GM18909 (cell line): ENCODE measurements at regions not wholly inside any gene's neighbourhood (a gene's known extent, or its start where the extent isn't known, plus 50 kb on each side); places are given as distances from the start of the nearest gene placed in this dataset.

Source experiments
- ATAC-seq: cut with Tn5 transposase; IDR thresholded peaks from one replicate; pipeline ENCODE4 v1.9.1; 2021; ENCODE audit warnings: mild to moderate bottlenecking; ENCODE audit not compliant: unreplicated experiment, poor library complexity

DNA sequence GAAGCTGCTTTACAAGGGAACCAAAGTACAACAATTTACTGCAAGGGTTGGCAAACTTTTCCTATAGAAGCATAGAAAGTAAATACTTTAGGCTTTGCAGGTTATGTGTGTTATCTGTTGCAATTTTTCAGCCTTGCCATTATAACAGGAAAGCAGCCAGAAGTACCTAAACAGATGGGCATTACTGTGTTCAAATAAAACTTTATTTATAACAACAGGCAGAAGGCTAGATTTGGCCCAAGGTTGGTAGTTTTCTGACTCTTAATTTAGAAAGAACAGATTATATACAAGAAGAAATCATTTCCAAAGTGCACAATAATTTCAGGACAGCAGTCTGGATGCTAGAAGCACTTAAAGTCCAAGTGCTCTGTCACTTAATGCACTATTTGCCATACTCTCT lies 307.1 kb downstream of the ANKRD7 start:
- ATAC-seq, result no peak

DNA sequence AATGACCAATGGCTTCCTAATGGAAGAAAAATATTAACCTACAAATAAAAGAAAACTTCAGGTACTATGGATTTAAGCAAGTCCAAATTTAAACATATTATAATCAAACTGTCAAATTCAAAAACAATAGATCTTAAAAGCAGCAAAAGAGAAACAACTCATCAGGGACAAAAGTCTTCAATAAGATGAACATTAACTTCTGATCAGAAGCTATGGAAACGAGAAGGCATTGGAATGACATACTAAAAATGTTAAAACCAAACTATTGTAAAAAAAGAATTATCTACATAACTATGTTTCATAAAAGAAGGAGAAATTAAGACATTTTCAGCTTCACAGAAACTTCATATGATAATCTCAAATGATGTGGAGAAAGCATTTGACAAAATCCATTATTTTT lies 334.7 kb downstream of the ANKRD7 start:
- ATAC-seq, result no peak

DNA sequence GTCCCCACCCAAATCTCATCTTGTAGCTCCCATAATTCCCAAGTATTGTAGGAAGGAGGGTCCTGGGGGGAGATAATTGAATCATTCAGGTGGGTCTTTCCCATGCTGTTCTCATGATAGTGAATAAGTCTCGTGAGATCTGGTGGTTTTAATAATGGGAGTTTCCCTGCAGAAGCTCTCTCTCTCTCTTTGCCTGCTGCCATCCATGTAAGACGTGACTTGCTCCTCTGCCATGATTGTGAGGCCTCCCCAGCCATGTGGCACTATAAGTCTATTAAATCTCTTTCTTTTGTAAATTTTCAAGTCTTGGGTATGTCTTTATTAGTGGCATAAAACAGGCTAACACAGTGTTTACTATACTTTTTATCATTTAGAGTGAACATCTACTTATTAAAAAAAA lies 338.8 kb downstream of the ANKRD7 start:
- no peak for ATAC-seq

DNA sequence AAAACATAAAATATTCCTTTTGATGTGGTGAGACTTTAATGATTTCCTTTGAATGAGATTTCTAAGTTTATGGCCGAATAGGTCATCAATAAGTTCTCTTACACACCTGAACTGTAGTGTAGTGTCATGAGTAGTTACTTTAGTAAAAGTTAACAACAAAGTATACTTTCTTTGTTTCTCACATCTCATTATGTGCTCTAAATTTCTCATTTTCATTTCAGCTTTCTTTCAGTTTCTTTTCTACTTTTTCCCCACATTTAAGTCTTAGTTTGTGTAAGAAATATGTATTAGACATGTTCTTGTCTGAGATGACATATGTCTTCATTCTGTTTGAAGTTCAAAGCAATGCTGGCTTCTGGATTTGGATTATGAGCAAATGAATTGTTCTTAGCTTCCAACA lies 348.1 kb downstream of the ANKRD7 start:
- no peak for ATAC-seq

DNA sequence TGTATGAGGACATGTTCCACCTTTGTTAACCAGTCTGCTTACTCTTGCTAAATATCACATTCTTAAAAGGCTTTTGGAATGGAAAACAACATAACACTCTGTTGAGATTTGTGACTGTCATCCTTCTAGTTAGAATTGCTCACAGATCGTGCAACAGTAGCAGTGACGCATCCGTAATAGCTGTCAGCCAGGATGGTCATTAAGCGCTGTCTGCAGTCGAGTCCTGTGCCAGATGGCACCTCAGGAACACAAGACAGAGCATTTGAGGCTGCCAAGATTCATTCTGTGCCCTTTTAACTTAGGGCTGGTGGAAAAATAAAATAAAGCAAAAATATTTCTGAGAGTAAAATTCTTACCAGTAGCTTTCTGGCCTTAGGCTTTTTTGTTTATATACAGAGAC lies 348.6 kb downstream of the ANKRD7 start:
- no peak for ATAC-seq

DNA sequence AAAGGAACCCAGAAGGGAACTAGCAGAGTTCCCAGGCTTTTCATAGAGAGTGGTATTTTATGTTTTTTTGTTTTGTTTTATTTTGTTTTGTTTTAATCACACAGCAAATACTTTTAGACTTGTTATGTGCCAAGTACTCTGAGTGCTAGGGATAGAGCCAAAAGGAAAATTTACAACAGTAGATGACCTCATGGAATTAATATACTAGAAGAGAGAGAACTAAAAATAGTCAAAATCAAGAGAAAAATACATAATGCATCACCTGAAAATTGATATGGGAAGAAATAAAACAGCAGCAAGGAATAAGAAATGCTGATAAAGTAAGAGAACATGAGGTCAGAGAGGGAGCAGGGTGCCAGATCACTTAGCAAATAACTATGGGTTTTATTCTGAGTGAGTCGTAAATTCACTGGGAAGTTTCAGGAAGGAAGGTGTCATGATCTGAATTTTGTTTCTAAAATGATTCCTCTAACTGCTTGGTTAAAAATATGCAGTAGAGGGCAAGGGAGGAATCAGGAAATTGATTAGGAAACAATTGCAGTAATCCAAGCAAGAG lies 351.0 kb downstream of the ANKRD7 start:
- no peak for ATAC-seq

DNA sequence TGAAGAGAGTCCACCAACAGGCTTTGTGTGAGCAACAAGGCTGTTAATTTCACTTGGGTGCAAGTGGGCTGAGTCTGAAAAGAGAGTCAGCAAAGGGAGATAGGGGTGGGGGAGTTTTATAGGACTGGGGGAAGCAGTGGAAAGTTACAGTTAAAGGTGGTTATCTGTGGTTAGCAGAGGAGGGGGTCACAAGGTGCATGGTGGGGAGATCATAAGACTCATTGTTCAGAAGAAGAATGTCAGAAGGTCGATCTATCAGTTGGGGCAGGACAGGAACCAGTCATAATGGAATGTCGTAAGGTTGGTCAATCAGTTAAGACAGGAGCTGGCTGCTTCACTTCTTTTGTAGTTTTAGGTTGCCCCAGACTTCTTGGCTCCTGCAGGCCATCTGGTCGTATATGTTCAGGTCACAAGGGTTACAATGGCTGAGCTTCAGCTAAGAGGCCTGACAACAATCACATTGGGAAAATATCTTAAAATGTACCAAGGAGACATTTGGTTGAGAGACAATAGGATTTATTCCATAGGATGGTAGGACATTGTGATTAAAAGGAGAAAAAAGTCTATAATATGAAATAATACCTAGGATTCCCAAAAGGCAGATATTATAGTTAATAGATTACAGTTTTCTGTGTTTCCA lies 356.4 kb downstream of the ANKRD7 start:
- no peak for ATAC-seq

DNA sequence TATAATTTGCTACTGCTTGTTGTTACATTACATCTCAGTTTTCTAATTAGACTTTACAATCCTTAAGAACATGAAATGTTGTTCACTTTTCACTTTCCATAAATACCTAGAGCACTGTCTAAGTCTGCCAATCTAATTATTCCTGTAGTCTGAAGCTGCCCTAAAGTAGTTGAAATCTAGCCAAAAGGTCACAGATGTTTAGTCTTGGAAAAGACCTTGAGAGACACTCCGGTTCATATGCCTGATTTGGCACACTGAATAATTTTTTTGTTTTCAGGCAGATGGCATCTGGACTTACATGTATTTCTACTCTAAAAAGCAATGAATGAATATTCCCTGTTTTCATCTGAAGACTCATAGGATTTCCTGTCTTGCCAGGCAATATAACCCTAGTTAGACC lies 359.1 kb downstream of the ANKRD7 start:
- ATAC-seq, result no peak

DNA sequence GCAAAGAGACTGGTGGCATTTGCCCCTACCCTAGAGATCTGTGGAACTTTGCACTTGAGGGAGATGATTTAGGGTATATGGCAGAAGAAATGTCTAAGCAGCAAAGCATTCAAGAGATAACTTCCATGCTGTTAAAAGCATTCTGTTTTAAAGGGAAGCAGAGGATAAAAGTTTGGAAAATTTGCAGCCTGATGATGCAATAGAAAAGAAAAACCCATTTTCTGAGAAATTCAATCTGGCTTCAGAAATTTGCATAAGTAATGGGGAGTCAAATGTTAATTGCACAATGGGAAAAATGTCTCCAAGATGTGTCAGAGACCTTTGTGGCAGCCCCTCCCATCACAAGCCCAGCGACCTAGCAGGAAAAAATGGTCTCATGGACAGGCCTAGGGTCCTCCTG lies 361.7 kb downstream of the ANKRD7 start:
- ATAC-seq, result no peak

DNA sequence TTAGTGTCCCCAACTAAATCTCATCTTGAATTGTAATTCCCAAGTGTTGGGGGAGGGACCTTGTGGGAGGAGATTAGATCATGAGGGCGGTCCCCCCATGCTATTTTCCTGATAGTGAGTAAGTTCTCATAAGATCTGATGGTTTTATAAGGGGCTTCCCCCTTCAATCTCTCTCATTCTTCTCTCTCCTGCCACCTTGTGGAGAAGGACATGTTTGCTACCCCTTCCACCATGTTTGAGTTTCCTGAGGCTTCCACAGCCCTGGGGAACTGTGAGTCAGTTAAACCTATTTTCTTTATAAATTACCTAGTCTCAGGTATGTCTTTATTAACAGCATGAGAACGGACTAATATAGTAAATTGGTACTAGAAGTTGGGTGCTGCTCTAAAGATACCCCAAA lies 365.6 kb downstream of the ANKRD7 start:
- peak; percentile 89 for ATAC-seq

DNA sequence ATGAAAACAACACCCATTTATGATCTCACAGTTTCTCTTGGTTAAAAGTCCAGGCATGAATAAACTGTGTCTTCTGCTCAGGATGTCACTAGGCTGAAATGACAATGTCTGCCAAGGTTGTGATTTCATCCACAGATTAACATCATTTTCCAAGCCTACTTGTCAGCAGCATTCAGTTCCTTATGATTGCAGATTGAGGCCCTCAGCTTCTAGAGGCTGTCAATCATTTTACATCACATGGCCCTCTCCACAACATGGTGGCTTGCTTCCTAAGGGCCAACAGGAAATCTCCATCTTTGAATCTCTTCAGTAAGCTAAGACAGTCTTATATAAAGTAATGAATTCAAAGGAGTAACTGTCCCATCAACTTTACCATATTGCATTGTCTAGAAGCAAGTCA lies 377.6 kb downstream of the ANKRD7 start:
- ATAC-seq, result no peak

DNA sequence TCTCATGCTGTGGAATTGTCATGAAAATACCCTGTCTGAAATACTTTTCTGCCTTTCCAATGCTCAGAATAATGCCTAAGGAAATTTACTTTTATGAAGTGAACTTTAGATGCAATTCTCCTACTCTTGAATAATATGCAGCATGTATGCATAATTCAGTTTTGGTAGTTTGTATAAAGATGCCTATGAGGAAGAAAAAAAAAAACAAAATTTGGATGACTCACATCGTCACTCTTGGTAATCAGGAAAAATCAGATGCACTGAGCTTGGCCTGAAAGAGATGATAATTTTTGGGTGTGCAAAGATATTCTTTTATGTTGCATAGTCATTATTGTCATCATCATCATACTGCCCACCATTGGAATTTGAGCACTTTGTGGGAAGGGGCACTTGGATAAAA lies 382.1 kb downstream of the ANKRD7 start:
- no peak for ATAC-seq

DNA sequence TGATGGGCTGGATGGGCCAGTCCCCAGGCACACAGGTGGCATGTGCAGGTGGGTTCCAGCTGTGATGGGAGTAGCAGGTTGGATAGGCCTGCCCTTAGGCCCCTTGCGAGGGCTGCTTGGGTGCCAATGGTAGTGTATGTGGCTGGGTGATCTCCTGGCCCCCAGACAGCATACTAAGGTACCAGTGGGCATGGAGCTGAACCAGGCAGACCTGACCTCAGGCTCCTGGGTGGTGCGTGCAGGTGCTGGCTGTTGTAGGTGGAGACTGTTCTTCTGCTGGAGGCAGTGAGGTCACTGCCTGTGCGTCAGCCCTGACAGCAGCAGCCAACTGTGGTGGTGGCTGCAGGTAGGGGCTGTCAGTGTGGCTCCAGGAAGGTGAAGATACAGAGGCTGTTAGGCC lies 384.7 kb downstream of the ANKRD7 start:
- ATAC-seq, result no peak

DNA sequence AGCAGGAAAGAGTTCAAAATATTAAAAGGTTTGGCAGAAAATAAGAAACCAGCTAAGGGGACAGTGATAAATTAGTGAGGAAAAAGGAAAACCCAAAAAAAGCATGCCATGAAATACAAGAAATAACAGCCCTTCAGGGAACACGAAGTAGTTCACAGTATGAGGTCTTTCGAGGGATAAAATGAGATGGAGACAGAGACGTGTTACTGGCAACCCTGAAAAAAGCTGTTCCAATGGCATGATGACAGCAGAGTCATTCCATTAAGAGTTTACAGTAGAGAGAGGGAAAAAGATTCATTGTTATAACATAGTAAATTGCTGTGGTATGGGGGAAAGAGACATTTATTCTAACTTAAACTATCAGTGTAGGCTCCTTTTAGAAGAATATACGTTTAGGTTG lies 391.2 kb downstream of the ANKRD7 start:
- ATAC-seq, result no peak

DNA sequence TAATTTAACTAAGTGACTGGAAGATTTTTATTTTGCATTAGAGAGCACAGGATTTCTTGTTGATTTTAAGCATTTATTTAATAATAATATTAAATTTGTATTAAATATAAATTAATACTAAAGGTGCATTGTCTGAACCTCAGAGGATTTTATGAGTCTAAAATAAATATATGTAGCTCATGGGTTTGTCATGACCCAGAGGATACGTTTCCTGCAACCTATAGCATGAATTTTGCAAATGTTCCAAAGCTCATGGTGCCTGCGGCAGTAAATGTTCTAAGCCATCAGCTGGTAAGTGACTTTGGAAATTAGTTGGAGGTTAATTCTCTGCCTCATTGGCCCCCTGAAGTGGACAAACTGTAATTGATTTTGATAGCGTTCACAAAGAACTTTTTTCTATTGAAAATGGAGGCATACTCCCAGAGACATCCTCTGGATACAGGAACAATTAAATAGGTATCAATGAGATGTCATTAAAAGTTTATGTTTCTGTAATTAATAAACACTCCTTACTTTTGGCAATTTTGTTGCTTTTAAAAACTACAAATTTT lies 397.4 kb downstream of the ANKRD7 start:
- ATAC-seq, result no peak

DNA sequence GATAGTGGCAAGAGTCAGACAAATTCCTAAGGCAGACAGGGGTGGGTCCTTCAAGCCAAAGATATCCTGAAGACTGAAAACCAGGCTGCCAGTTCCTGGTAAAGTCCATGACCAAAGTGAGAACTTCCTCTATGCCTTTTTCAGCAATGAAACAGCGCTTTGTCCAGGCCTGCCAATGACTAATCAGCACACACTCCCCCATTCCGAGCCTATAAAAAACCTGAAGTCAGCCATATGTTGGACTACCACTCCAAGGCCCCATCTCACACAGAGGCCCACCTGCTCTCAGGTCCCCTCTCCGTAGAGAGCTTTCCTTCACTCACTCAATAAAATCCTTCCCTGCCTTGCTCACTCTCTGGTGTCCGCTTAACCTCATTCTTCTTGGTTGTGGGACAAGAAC lies 402.2 kb downstream of the ANKRD7 start:
- no peak for ATAC-seq

DNA sequence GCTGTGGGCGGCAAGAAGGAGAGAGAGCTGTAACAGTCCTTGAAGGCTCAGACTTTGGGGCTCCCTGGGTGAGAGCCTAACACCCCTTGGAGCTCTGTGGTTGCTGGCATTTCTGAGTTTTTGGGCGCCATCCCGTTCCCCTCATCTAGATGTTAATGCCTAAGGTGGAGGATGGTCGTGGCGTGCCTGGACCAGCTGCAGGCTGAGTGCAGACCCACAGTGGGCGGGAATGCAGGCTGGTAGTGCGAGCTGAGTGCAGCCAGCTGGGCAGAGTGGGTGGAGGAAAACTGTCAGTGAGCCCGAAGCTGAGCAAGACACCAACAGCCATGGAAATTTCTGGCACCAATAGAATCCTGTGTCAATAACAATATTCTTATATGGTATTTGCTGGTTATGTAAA lies 403.0 kb downstream of the ANKRD7 start:
- no peak for ATAC-seq

DNA sequence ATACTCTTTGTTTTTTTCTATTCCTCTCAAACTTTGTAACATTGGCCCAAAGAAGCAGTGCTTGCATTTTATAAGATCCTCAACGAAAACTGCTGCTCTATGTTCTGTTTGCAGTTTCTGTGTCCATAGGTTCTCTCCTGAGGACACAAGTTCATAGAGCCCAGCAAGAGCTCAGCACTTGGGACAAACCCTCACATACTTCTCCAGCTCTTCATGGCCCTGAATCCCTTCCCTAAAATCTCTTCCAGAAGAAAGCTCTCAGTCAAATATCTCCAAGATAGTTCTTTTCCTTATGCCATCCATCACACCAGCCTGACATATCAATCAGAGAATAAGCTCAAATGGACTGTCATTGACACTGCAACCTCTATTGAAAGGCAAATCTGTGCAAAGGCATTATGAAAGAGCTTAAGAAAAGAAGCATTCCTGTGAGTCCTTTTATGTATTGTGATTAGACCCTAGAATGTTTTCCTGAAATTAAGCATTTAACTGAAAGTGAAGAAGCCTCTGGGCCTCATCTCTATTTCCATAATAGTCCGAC lies 405.5 kb downstream of the ANKRD7 start:
- no peak for ATAC-seq

DNA sequence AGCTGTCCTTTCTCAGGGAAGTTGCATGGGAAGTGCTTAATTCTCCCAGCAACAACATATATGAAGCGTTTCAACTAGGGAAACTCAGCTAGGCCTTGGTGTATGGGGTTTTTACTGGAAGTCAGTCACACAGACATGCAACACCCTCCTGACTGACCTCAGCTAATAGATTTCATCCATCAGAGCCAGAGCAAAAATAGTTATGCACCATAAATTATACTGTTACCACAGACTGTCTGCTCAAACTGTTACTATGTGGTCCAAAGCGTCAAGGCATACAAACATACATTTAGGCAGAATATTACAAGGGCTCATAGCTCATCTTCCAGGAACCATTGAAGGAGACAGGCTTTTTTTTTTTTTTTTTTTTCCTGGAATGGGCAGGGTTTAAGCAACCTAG lies 417.9 kb downstream of the ANKRD7 start:
- ATAC-seq, result no peak

DNA sequence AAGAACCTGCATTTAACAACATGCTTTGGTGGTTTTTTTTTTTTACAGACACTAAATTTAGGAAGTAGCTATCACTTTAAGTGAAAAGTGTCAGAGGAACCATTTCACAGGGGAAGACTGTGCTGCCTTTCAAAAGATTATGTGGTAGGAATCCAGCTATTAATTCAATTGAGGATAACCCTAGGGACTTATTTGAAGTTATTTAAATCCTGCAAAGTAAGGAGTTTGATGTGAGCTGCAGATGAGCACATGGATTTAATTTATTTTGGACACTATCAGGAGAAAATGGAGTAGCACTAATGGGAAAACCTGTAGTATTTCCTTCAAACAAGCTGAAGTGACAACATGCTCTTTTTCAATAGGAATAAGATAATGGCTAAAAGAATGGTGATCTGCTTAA lies 419.8 kb downstream of the ANKRD7 start:
- ATAC-seq, result no peak

DNA sequence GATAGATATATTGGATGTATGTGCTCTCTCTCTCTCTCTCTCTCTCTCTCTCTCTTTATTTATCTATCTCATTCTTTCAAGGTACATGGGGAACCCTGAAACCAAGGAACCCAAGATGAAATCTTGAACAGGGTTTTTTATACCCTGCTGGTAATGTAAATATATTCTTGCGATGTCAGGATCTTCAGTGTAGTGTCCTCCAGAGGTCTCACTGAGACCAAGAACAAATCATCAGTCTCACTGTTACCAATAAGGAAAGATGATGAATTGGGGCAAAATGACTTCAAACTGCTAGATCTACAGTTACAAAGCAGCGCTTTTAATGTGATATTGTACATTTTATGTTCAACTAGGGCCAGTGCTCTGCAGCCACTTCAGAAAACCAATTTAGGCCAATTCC lies 423.5 kb downstream of the ANKRD7 start:
- no peak for ATAC-seq

DNA sequence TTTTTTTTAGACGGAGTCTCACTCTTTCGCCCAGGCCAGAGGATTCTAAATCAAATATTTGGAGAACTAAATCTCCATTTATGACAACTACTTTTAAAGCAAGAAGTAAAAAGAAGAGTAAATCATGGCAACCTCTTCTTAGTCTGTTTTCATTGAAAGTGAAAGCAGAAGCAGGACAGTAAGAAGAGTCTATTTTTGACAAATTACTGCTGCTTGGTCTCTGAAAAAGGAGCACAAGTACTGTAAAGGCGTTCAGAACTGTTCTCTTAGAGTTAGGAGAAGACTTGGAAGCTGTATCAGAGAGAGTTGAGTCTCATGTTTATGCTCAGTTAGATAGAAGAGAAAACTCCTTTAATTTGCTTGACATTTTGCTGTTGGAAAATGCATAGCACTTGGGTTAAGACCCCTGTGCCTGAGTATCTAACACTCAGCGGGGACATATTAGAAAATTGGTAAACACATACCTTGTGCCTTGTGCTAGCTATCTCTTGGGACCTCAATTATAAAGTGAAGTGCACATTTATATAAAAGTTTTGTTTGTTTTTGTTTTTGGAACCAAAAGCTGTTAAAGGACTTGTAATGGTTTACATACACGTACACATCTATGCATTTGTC lies 433.0 kb downstream of the ANKRD7 start:
- ATAC-seq, result peak; percentile 80
